ENCODE measurements at regions not wholly inside any gene's neighbourhood (a gene's known extent, or its start where the extent isn't known, plus 50 kb on each side); places are given as distances from the start of the nearest gene placed in this dataset.

DNA sequence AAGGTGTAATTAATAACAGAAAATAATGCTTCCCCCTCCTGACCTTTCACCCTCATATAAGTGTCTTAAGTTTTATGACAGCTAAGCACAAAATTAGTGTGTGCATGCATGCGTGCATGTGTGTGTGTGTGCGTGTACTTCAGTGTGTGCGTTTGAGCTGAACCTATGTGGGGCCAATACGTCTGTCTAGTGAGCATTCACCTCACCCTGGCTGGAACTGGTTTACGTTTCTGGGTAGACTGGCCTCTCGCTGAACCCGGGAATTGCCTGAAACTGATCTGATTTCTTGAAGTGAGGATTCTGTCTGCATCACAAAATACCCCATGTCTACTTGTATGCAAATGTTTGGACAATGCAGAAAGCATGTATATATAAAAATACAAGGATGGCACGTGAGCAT, 68.2 kb upstream of the TBX3 start:
- TF ChIP-seq POLR2AphosphoS5 (IDR thresholded peaks at IDR 0.05; ENCODE audit: low read depth, low read length): no peak
- TF ChIP-seq, protein P1, sequence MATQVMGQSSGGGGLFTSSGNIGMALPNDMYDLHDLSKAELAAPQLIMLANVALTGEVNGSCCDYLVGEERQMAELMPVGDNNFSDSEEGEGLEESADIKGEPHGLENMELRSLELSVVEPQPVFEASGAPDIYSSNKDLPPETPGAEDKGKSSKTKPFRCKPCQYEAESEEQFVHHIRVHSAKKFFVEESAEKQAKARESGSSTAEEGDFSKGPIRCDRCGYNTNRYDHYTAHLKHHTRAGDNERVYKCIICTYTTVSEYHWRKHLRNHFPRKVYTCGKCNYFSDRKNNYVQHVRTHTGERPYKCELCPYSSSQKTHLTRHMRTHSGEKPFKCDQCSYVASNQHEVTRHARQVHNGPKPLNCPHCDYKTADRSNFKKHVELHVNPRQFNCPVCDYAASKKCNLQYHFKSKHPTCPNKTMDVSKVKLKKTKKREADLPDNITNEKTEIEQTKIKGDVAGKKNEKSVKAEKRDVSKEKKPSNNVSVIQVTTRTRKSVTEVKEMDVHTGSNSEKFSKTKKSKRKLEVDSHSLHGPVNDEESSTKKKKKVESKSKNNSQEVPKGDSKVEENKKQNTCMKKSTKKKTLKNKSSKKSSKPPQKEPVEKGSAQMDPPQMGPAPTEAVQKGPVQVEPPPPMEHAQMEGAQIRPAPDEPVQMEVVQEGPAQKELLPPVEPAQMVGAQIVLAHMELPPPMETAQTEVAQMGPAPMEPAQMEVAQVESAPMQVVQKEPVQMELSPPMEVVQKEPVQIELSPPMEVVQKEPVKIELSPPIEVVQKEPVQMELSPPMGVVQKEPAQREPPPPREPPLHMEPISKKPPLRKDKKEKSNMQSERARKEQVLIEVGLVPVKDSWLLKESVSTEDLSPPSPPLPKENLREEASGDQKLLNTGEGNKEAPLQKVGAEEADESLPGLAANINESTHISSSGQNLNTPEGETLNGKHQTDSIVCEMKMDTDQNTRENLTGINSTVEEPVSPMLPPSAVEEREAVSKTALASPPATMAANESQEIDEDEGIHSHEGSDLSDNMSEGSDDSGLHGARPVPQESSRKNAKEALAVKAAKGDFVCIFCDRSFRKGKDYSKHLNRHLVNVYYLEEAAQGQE (IDR thresholded peaks at IDR 0.05; ENCODE audit: low read depth): no peak
- no peak for TF ChIP-seq CBX3 (IDR thresholded peaks at IDR 0.05; ENCODE audit: low read depth)
- no peak for TF ChIP-seq EZH2 (IDR thresholded peaks at IDR 0.05)
- no peak for TF ChIP-seq CTCF (IDR thresholded peaks at IDR 0.05 in 2 of 3, conservative IDR thresholded peaks at IDR 0.05 in 1 of 3; ENCODE audit: borderline replicate concordance in 1 of 3, insufficient read depth in 1 of 3, low read depth in 2 of 3, low read length in 2 of 3)
- no peak for TF ChIP-seq EGR1 (IDR thresholded peaks at IDR 0.05; ENCODE audit: low read depth)
- TF ChIP-seq EZH2phosphoT487 (IDR thresholded peaks at IDR 0.05; ENCODE audit: borderline replicate concordance): no peak
- no peak for TF ChIP-seq SIN3A (IDR thresholded peaks at IDR 0.05; ENCODE audit: low read depth)
- TF ChIP-seq ATF3 (IDR thresholded peaks at IDR 0.05): no peak
- TF ChIP-seq FOSL1 (IDR thresholded peaks at IDR 0.05; ENCODE audit: low read depth): no peak

Measured in HCT116 (cell line).